ENCODE measurements at regions not wholly inside any gene's neighbourhood (a gene's known extent, or its start where the extent isn't known, plus 50 kb on each side); places are given as distances from the start of the nearest gene placed in this dataset.

DNA sequence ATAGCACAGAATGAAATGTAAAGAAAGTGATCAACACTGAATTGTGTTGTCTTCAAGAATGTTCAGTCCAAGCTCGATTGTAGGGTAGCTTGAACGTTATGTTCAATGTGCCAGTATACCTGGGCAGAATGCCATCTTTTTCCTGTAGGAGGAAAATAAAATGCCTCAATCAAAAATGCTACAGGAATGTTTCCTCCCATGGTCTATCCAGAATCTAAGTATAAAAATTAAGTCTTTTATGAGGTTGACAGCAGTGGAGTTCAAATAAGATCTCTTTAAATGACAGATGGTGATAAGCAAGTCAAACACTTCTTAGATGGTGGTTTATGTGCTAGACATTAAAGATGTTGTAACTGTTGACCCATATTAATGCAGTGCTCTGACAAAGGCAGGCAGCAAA lies 488.6 kb downstream of the CSNK1G3 start:
- TF ChIP-seq POLR2A (IDR thresholded peaks at IDR 0.05) (no peak), CTCF (IDR thresholded peaks at IDR 0.05 in 4 of 5, conservative IDR thresholded peaks at IDR 0.05 in 1 of 5) (no peak)
- H3K36me3 ChIP-seq = no peaks in the 10 kb centered on the region
- H3K4me1 ChIP-seq = no peaks in the 10 kb centered on the region
- H3K27ac ChIP-seq = no peak overlapping the region
- ATAC-seq (no peak), DNase-seq (no peak)
- intact Hi-C loops (cut with DNase I; ENCODE audit: low total_unique reads) = no loop called here
- H3K4me3 ChIP-seq = no peak overlapping the region
- in situ Hi-C loops (cut with MboI; ENCODE audit: low sequenced_read_pairs in 4 of 4) = no loop called here
- H3K27me3 ChIP-seq = no peaks in the 10 kb centered on the region
- no peaks in the 10 kb centered on the region for H3K9me3 ChIP-seq

DNA sequence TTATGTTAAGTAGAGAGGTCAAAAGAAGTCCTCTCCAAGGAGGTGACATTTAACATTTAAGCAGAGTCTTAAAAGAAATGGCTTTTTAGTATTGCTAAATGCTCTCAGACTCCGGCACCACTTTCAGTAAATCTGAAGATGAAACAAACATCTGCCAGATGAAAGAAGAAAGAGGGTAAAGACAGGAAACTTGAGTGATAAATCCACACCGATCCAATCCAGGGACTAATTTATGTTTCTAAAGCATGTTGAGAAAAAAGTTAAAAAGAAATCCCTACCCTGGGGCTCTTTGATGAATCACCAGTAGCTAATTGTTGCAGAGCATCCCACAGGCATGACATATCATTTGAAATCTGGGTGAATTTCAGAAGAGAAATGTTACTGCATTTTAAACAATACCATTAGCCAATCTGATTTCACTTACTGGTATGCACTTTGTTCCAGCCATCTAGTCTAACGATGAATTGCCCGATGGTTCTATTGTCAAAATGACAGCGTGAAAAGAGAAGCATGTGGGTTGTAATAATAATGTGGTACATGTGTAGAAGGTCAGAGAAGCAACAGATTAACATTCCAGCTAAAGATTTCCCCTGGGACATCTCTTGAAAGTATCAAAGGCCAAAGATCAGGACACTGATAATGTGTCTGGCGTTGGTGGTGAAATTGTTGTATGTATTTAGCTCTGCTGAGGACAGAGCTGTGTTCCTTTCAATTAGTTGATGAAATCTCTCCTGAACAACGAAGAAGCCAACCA lies 485.7 kb downstream of the CSNK1G3 start:
- TF ChIP-seq POLR2A (IDR thresholded peaks at IDR 0.05) = no peak
- no peak for TF ChIP-seq CTCF (IDR thresholded peaks at IDR 0.05 in 4 of 5, conservative IDR thresholded peaks at IDR 0.05 in 1 of 5)
- no peak overlapping the region for H3K4me3 ChIP-seq
- H3K27ac ChIP-seq = no peak overlapping the region
- H3K27me3 ChIP-seq = no peaks in the 10 kb centered on the region
- intact Hi-C loops (cut with DNase I; ENCODE audit: low total_unique reads) = no loop called here
- no peaks in the 10 kb centered on the region for H3K9me3 ChIP-seq
- ATAC-seq (no peak), DNase-seq (no peak)
- H3K4me1 ChIP-seq = no peaks in the 10 kb centered on the region
- in situ Hi-C loops (cut with MboI; ENCODE audit: low sequenced_read_pairs in 4 of 4) = no loop called here
- H3K36me3 ChIP-seq = no peaks in the 10 kb centered on the region

DNA sequence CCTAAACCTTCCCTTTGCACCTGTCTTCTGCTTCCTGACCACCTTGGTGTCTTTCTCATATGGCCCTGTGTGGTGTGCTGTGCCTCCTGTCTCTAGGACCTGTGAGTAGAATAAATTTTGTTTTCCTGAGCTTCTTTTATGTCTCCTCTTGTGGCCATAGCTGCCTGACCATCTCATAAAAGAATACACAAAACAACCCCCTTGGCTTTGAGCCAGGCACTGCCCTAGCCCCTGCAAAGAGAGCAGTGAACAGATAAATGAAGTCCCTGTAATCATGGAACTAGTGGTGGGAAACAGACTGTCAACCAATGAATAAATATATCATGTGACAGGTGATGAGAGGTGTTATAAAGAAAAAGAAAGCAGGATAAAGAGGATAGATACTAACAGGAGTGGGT lies 485.1 kb downstream of the CSNK1G3 start:
- intact Hi-C loops (cut with DNase I; ENCODE audit: low total_unique reads) (no loop called here), in situ Hi-C loops (cut with MboI; ENCODE audit: low sequenced_read_pairs in 4 of 4) (no loop called here)
- H3K27ac ChIP-seq = no peak overlapping the region
- no peak for TF ChIP-seq CTCF (IDR thresholded peaks at IDR 0.05 in 4 of 5, conservative IDR thresholded peaks at IDR 0.05 in 1 of 5)
- no peak for TF ChIP-seq POLR2A (IDR thresholded peaks at IDR 0.05)
- no peaks in the 10 kb centered on the region for H3K36me3 ChIP-seq
- H3K4me1 ChIP-seq = no peaks in the 10 kb centered on the region
- no peak overlapping the region for H3K4me3 ChIP-seq
- no peaks in the 10 kb centered on the region for H3K27me3 ChIP-seq
- no peak for ATAC-seq
- no peaks in the 10 kb centered on the region for H3K9me3 ChIP-seq
- no peak for DNase-seq

- DNase-seq (no peak), ATAC-seq (no peak)
- Histone ChIP-seq H3K9me3 (no peaks in the 10 kb centered on the region), H3K27ac (no peak overlapping the region), H3K4me1 (no peaks in the 10 kb centered on the region), H3K36me3 (no peaks in the 10 kb centered on the region), H3K27me3 (no peaks in the 10 kb centered on the region), H3K4me3 (no peak overlapping the region)
- in situ Hi-C loops (cut with MboI; ENCODE audit: low sequenced_read_pairs in 4 of 4) = no loop called here
- intact Hi-C loops (cut with DNase I; ENCODE audit: low total_unique reads) = no loop called here
- TF ChIP-seq POLR2A (IDR thresholded peaks at IDR 0.05) = no peak
- TF ChIP-seq CTCF (IDR thresholded peaks at IDR 0.05 in 4 of 5, conservative IDR thresholded peaks at IDR 0.05 in 1 of 5) = no peak
Measured at GRCh38 chr5:123992641-123993040, 480.7 kb downstream of the CSNK1G3 start.

- Histone ChIP-seq H3K4me3 (no peak overlapping the region), H3K27me3 (no peaks in the 10 kb centered on the region), H3K4me1 (no peaks in the 10 kb centered on the region), H3K27ac (no peak overlapping the region), H3K36me3 (no peaks in the 10 kb centered on the region), H3K9me3 (no peaks in the 10 kb centered on the region)
- no peak for DNase-seq
- in situ Hi-C loops (cut with MboI; ENCODE audit: low sequenced_read_pairs in 4 of 4) (no loop called here), intact Hi-C loops (cut with DNase I; ENCODE audit: low total_unique reads) (no loop called here)
- ATAC-seq = no peak
- TF ChIP-seq CTCF (IDR thresholded peaks at IDR 0.05 in 4 of 5, conservative IDR thresholded peaks at IDR 0.05 in 1 of 5) (no peak), POLR2A (IDR thresholded peaks at IDR 0.05) (no peak)
Measured at GRCh38 chr5:123987956-123988355, 476.0 kb downstream of the CSNK1G3 start.

Measured in gastrocnemius medialis (tissue), 4 donors.